ENCODE measurements at regions not wholly inside any gene's neighbourhood (a gene's known extent, or its start where the extent isn't known, plus 50 kb on each side); places are given as distances from the start of the nearest gene placed in this dataset.
"Not testable (repeated sequence)": the region's sequence is repeated elsewhere in the genome, so short reads cannot be mapped to it uniquely, and the experiment has no call there.

GRCh38 chr1:120239351-120239750, 63.0 kb upstream of the SEC22B start:
- H2BK15ac ChIP-seq (replicated peaks; ENCODE audit: low read depth); H3K56ac ChIP-seq (ENCODE audit: low read length); H3K4ac ChIP-seq (ENCODE audit: low read depth, low read length); H3K23ac ChIP-seq (ENCODE audit: low read length); H4K5ac ChIP-seq (ENCODE audit: low read length); H3K27me3 ChIP-seq (ENCODE audit: insufficient read depth, low read length, poor library complexity); H3K4me3 ChIP-seq (ENCODE audit: low read length); DNase-seq; H3K79me2 ChIP-seq (ENCODE audit: control insufficient read depth, insufficient read depth, low read length); H2BK120ac ChIP-seq (ENCODE audit: low read depth, low read length); H3K9ac ChIP-seq (ENCODE audit: low read length); H3K18ac ChIP-seq (ENCODE audit: low read length); H3K79me1 ChIP-seq (ENCODE audit: low read length); H3K36me3 ChIP-seq (ENCODE audit: control insufficient read depth, insufficient read depth, low read length); H3K4me2 ChIP-seq (ENCODE audit: low read length); H3K4me1 ChIP-seq (ENCODE audit: control insufficient read depth, low read depth, low read length); H3K27ac ChIP-seq (ENCODE audit: low read depth, low read length); H2AK5ac ChIP-seq (ENCODE audit: low read length); H4K8ac ChIP-seq (ENCODE audit: low read depth, low read length); H2BK5ac ChIP-seq (ENCODE audit: low read length): not testable (repeated sequence)

DNA sequence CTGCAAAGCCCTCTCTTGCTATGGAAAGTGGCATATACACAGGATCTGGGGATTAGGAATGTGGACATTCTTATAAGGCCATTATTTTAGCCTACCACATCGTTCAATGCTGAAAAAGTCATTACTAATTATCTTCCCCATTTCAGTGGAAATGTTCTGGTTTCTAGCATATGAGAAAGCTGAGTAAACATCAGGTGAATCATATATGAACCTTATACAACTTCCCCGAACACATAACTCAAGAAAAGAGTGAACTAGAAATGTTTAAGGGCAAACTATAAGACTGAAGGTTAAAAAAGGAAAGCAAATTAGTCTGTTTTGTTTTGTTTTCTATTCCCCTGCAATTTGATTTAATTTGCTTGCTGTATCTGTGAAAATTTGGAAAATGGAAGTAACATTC, 62.5 kb upstream of the SEC22B start:
- not testable (repeated sequence) for H3K23ac ChIP-seq (ENCODE audit: low read length); H3K79me2 ChIP-seq (ENCODE audit: control insufficient read depth, insufficient read depth, low read length); H3K27ac ChIP-seq (ENCODE audit: low read depth, low read length); H3K9ac ChIP-seq (ENCODE audit: low read length); H3K27me3 ChIP-seq (ENCODE audit: insufficient read depth, low read length, poor library complexity); H3K4me3 ChIP-seq (ENCODE audit: low read length); H4K8ac ChIP-seq (ENCODE audit: low read depth, low read length); H4K5ac ChIP-seq (ENCODE audit: low read length); H3K79me1 ChIP-seq (ENCODE audit: low read length); H3K4me2 ChIP-seq (ENCODE audit: low read length); H3K4ac ChIP-seq (ENCODE audit: low read depth, low read length); DNase-seq; H2AK5ac ChIP-seq (ENCODE audit: low read length); H3K18ac ChIP-seq (ENCODE audit: low read length); H3K56ac ChIP-seq (ENCODE audit: low read length); H3K36me3 ChIP-seq (ENCODE audit: control insufficient read depth, insufficient read depth, low read length); H2BK15ac ChIP-seq (replicated peaks; ENCODE audit: low read depth); H2BK120ac ChIP-seq (ENCODE audit: low read depth, low read length); H3K4me1 ChIP-seq (ENCODE audit: control insufficient read depth, low read depth, low read length); H2BK5ac ChIP-seq (ENCODE audit: low read length)
- no CpG with 5 or more reads among the region's 2 CpGs for WGBS (ENCODE audit: extremely low coverage, insufficient coverage, low lambda C conversion rate)

DNA sequence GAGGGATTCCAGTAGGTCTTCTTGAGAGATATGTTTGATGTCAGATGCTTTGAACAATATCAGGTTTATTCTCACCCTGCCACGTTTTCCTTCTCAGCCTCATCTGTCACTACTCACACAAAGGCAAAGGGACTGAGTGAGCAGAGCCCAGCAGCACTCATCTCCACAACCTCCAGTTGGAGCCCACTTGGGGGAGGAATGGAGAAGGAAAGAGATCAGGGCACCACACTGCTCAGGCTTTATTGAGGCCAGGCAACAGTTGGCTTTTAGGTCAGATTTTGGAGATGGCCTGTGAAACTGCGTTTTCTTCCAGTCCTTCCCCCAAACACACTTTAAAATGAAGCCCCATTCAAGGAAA, 57.3 kb upstream of the SEC22B start:
- not testable (repeated sequence) for H3K27me3 ChIP-seq (ENCODE audit: insufficient read depth, low read length, poor library complexity); H2BK5ac ChIP-seq (ENCODE audit: low read length); H3K4me1 ChIP-seq (ENCODE audit: control insufficient read depth, low read depth, low read length); H2BK15ac ChIP-seq (replicated peaks; ENCODE audit: low read depth); H3K9ac ChIP-seq (ENCODE audit: low read length); H3K79me2 ChIP-seq (ENCODE audit: control insufficient read depth, insufficient read depth, low read length); H4K8ac ChIP-seq (ENCODE audit: low read depth, low read length); H3K27ac ChIP-seq (ENCODE audit: low read depth, low read length); H2BK120ac ChIP-seq (ENCODE audit: low read depth, low read length); H3K4ac ChIP-seq (ENCODE audit: low read depth, low read length); H3K4me3 ChIP-seq (ENCODE audit: low read length); H3K23ac ChIP-seq (ENCODE audit: low read length); H3K18ac ChIP-seq (ENCODE audit: low read length); DNase-seq; H3K4me2 ChIP-seq (ENCODE audit: low read length); H3K36me3 ChIP-seq (ENCODE audit: control insufficient read depth, insufficient read depth, low read length); H2AK5ac ChIP-seq (ENCODE audit: low read length); H3K56ac ChIP-seq (ENCODE audit: low read length); H4K5ac ChIP-seq (ENCODE audit: low read length); H3K79me1 ChIP-seq (ENCODE audit: low read length)
- WGBS (ENCODE audit: extremely low coverage, insufficient coverage, low lambda C conversion rate): no CpG with 5 or more reads among the region's 2 CpGs

GRCh38 chr1:120232834-120233660, 56.7 kb upstream of the SEC22B start:
- DNase-seq; H3K79me1 ChIP-seq (ENCODE audit: low read length); H3K79me2 ChIP-seq (ENCODE audit: control insufficient read depth, insufficient read depth, low read length); H3K27ac ChIP-seq (ENCODE audit: low read depth, low read length); H2BK120ac ChIP-seq (ENCODE audit: low read depth, low read length); H3K36me3 ChIP-seq (ENCODE audit: control insufficient read depth, insufficient read depth, low read length); H4K5ac ChIP-seq (ENCODE audit: low read length); H3K27me3 ChIP-seq (ENCODE audit: insufficient read depth, low read length, poor library complexity); H2AK5ac ChIP-seq (ENCODE audit: low read length); H4K8ac ChIP-seq (ENCODE audit: low read depth, low read length); H3K4me2 ChIP-seq (ENCODE audit: low read length); H3K9ac ChIP-seq (ENCODE audit: low read length); H3K23ac ChIP-seq (ENCODE audit: low read length); H3K4me1 ChIP-seq (ENCODE audit: control insufficient read depth, low read depth, low read length); H3K18ac ChIP-seq (ENCODE audit: low read length); H2BK5ac ChIP-seq (ENCODE audit: low read length); H3K56ac ChIP-seq (ENCODE audit: low read length); H2BK15ac ChIP-seq (replicated peaks; ENCODE audit: low read depth); H3K4me3 ChIP-seq (ENCODE audit: low read length); H3K4ac ChIP-seq (ENCODE audit: low read depth, low read length): not testable (repeated sequence)
- WGBS (ENCODE audit: extremely low coverage, insufficient coverage, low lambda C conversion rate): no CpG with 5 or more reads among the region's 53 CpGs

- not testable (repeated sequence) for DNase-seq; H3K9ac ChIP-seq (ENCODE audit: low read length); H4K5ac ChIP-seq (ENCODE audit: low read length); H3K4me3 ChIP-seq (ENCODE audit: low read length); H2BK5ac ChIP-seq (ENCODE audit: low read length); H3K18ac ChIP-seq (ENCODE audit: low read length); H3K27me3 ChIP-seq (ENCODE audit: insufficient read depth, low read length, poor library complexity); H3K4ac ChIP-seq (ENCODE audit: low read depth, low read length); H3K4me2 ChIP-seq (ENCODE audit: low read length); H2AK5ac ChIP-seq (ENCODE audit: low read length); H4K8ac ChIP-seq (ENCODE audit: low read depth, low read length); H3K4me1 ChIP-seq (ENCODE audit: control insufficient read depth, low read depth, low read length); H3K79me1 ChIP-seq (ENCODE audit: low read length); H3K56ac ChIP-seq (ENCODE audit: low read length); H3K36me3 ChIP-seq (ENCODE audit: control insufficient read depth, insufficient read depth, low read length); H3K23ac ChIP-seq (ENCODE audit: low read length); H3K27ac ChIP-seq (ENCODE audit: low read depth, low read length); H2BK120ac ChIP-seq (ENCODE audit: low read depth, low read length); H2BK15ac ChIP-seq (replicated peaks; ENCODE audit: low read depth); H3K79me2 ChIP-seq (ENCODE audit: control insufficient read depth, insufficient read depth, low read length)
- WGBS (ENCODE audit: extremely low coverage, insufficient coverage, low lambda C conversion rate): no CpG with 5 or more reads among the region's 1 CpG
Observed at GRCh38 chr1:120229835-120230234, 53.5 kb upstream of the SEC22B start.
